ENCODE measurements at regions not wholly inside any gene's neighbourhood (a gene's known extent, or its start where the extent isn't known, plus 50 kb on each side); places are given as distances from the start of the nearest gene placed in this dataset.

GRCh38 chr9:135002336-135002735 lies 84.6 kb upstream of the FCN1 start:
- TF ChIP-seq CTCF (conservative IDR thresholded peaks at IDR 0.05 in 1 of 2, IDR thresholded peaks at IDR 0.05 in 1 of 2; ENCODE audit: extremely low read depth in 1 of 2, insufficient read depth in 1 of 2, low read depth in 1 of 2, low read length in 2 of 2): no peak
- TF ChIP-seq EZH2 (IDR thresholded peaks at IDR 0.05; ENCODE audit: borderline replicate concordance, low read length): no peak
